ENCODE measurements at regions not wholly inside any gene's neighbourhood (a gene's known extent, or its start where the extent isn't known, plus 50 kb on each side); places are given as distances from the start of the nearest gene placed in this dataset.
"Not testable (repeated sequence)": the region's sequence is repeated elsewhere in the genome, so short reads cannot be mapped to it uniquely, and the experiment has no call there.

DNA sequence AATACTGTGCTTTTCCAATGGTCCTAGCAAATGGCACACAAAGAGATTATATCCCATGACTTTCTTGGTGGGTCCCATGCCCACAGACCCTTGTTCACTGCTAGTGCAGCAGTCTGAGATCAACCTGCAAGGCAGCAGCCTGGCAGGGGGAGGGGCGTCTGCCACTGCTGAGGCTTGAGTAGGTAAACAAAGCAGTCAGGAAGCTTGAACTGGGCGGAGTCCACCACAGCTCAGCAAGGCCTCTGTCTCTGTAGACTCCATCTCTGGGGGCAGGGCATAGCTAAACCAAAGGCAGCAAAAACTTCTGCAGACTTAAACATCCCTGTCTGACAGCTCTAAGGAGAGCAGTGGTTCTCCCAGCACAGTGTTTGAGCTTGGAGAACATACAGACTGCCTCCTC lies 82.9 kb downstream of the ZNF737 start:
- Mint-ChIP-seq H3K4me3 (no peak overlapping the region), H3K36me3 (ENCODE audit: low read depth) (no peaks in the 10 kb centered on the region), H3K9me3 (peaks cover 48% of the 10 kb centered on the region), H3K27ac (no peak overlapping the region), H3K4me1 (no peaks in the 10 kb centered on the region), H3K27me3 (no peaks in the 10 kb centered on the region)
- ATAC-seq (replicated peaks) = no peak

DNA sequence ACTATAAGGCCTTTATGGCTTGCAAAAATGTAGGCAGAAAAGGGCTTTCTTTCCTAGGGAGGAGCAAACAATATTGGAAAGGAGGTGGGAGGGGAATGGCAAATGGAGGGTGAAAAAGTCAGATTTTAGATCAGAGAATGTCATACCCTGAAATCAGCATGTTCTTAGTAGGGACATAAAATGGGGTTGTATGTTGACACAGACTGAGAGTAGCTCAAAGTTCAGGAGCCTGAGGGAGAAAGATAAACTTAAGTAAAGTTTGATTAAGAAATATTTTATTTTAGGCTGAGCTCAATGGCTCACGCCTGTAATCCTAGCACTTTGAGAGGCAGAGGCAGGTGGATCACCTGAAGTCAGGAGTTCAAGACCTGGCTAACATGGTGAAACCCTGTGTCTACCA lies 83.8 kb downstream of the ZNF737 start:
- Mint-ChIP-seq H3K27me3 (no peaks in the 10 kb centered on the region), H3K4me3 (no peak overlapping the region), H3K9me3 (peaks cover 52% of the 10 kb centered on the region), H3K36me3 (ENCODE audit: low read depth) (no peaks in the 10 kb centered on the region), H3K27ac (no peak overlapping the region), H3K4me1 (no peaks in the 10 kb centered on the region)
- ATAC-seq (replicated peaks) = no peak

DNA sequence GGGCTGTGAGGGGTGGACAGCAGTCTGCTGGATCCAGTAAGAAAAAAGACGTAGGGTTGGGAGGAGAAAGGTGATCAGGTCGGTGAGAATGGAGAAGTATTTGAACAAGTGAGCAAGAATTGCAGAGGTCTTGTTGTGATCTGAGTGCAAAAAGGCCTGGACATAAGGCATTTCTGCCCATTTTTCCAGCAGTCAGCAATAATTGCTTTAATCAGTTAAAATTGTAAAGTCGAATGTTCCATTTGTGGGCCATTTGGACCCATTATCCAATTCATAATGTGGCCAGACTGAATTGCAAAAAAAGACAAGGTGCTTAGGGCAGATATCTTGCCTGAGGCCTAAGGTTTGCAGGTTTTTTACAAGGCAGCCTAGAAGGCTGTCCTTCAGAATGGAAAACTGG lies 86.1 kb downstream of the ZNF737 start:
- no peaks in the 10 kb centered on the region for H3K36me3 Mint-ChIP-seq (ENCODE audit: low read depth)
- peaks cover 50% of the 10 kb centered on the region for H3K9me3 Mint-ChIP-seq
- H3K4me3 Mint-ChIP-seq = no peak overlapping the region
- ATAC-seq (replicated peaks) = no peak
- H3K4me1 Mint-ChIP-seq = no peaks in the 10 kb centered on the region
- no peak overlapping the region for H3K27ac Mint-ChIP-seq
- no peaks in the 10 kb centered on the region for H3K27me3 Mint-ChIP-seq

DNA sequence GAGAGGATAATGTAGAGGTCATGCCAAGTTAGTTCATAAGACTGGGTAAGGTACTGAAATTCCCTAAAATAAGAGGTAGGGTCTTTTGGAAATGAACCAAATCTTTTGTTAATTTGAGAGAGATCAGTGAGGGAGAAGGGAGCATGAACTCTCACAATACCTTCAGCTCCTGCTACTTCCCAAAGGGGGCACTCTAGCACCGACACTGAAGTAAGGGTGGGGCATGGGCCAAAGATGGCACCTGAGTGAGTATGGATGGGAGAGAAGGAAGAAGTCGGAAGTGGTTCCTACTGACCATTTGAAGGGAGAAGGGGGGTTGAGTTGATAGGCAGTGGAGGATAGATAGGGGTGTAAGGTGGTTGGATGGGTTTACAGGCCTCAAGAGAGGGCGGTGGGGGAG lies 86.6 kb downstream of the ZNF737 start:
- Mint-ChIP-seq H3K27me3 (no peaks in the 10 kb centered on the region), H3K9me3 (peaks cover 44% of the 10 kb centered on the region), H3K27ac (no peak overlapping the region), H3K4me3 (no peak overlapping the region), H3K4me1 (no peaks in the 10 kb centered on the region), H3K36me3 (ENCODE audit: low read depth) (no peaks in the 10 kb centered on the region)
- no peak for ATAC-seq (replicated peaks)

DNA sequence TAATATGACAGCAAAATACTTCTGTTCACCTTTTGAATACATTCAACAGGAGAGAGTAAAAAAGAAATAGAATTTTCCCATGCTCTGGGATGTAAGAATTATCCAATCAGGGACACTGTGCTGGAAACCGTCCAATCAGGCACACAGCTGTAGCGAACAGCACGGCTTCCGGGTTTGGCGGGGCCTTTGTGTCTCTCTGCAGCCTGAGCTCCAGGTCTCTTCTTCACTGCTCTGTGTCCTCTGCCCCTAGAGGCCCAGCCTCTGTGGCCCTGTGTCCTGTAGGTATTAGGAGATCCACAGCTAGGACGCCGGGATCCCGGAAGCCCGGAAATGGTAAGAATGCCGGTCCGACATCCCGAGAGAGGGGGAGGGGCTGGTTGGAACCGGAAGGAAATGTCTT lies 92.7 kb downstream of the ZNF737 start:
- no peaks in the 10 kb centered on the region for H3K4me1 Mint-ChIP-seq
- ATAC-seq (replicated peaks) = no peak
- peaks cover 36% of the 10 kb centered on the region for H3K9me3 Mint-ChIP-seq
- no peaks in the 10 kb centered on the region for H3K27me3 Mint-ChIP-seq
- H3K27ac Mint-ChIP-seq = no peak overlapping the region
- no peaks in the 10 kb centered on the region for H3K36me3 Mint-ChIP-seq (ENCODE audit: low read depth)
- no peak overlapping the region for H3K4me3 Mint-ChIP-seq

DNA sequence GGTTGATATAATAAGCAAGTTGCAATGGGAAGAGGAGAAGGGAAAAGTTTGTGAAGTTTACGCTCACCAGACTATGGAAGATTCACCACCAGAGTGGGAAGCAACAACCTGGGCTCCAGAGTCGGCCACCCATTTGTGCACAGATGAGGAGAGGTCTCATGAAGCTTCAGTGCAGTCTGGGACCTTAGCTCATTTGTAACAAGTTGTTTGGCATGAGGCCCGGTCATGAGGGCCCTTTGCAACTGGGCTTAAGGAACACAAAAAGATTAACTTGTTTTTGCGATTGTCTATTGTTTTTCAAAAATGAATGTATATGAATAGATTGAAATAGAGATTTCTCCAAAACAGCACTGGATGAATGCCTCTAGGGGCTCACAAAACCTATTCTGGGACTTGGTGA lies 94.2 kb downstream of the ZNF737 start:
- H3K4me1 Mint-ChIP-seq = no peaks in the 10 kb centered on the region
- no peaks in the 10 kb centered on the region for H3K36me3 Mint-ChIP-seq (ENCODE audit: low read depth)
- H3K27ac Mint-ChIP-seq = no peak overlapping the region
- ATAC-seq (replicated peaks) = no peak
- peaks cover 22% of the 10 kb centered on the region for H3K9me3 Mint-ChIP-seq
- no peak overlapping the region for H3K4me3 Mint-ChIP-seq
- H3K27me3 Mint-ChIP-seq = no peaks in the 10 kb centered on the region

DNA sequence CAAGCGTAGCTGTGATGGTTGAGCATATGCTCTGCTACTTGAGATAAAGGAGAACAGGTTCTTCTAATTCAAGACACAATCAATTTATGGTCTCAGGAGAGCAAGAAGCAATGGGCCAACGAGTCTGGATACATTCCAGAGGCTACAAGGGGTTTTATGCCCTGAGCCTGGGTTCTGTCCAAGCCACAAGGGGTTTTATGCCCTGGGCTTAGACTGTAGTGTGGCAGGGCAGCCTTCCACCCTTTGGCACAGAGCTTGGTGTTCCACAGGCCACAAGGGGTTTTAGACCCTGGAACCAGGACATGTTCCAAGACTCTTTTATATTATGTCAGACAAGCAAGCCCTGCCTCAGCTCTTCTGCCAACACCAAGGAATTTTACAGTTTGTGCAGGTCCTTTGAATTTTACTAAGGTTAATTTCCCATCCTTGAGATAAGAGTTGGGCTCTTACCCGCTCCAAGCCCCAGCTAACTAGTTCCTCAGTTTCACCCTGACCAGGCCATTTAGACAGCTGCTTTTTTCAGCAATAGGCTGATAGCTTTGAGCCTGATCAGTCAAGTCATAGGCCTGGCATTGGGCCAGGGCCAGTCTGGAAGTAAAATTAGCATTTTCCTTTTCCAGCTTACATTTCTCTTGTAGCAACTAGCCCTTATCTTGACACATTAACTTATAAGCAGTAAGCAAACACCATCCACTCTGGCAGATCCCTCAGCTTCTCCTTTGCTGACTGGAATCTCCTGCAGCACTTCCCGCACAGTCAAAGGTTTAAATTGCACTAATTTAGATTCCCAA lies 95.0 kb downstream of the ZNF737 start:
- peaks cover 13% of the 10 kb centered on the region for H3K9me3 Mint-ChIP-seq
- no peaks in the 10 kb centered on the region for H3K36me3 Mint-ChIP-seq (ENCODE audit: low read depth)
- ATAC-seq (replicated peaks) = no peak
- H3K4me3 Mint-ChIP-seq = no peak overlapping the region
- no peak overlapping the region for H3K27ac Mint-ChIP-seq
- no peaks in the 10 kb centered on the region for H3K27me3 Mint-ChIP-seq
- no peaks in the 10 kb centered on the region for H3K4me1 Mint-ChIP-seq

DNA sequence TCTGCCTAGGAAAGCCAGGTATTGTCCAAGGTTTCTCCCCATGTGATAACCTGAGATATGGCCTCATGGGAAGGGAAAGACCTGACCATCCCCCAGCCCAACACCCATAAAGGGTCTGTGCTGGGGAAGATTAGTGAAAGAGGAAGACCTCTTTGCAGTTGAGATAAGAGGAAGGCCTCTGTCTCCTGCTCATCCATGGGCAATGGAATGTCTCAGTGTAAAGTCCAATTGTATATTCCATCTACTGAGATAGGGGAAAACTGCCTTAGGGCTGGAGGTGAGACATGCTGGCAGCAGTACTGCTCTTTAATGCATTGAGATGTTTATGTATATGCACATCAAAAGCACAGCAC lies 99.0 kb downstream of the ZNF737 start:
- not testable (repeated sequence) for H3K4me1 Mint-ChIP-seq; H3K36me3 Mint-ChIP-seq (ENCODE audit: low read depth); H3K27me3 Mint-ChIP-seq; H3K4me3 Mint-ChIP-seq; ATAC-seq (replicated peaks); H3K27ac Mint-ChIP-seq
- H3K9me3 Mint-ChIP-seq = peaks cover 13% of the 10 kb centered on the region

DNA sequence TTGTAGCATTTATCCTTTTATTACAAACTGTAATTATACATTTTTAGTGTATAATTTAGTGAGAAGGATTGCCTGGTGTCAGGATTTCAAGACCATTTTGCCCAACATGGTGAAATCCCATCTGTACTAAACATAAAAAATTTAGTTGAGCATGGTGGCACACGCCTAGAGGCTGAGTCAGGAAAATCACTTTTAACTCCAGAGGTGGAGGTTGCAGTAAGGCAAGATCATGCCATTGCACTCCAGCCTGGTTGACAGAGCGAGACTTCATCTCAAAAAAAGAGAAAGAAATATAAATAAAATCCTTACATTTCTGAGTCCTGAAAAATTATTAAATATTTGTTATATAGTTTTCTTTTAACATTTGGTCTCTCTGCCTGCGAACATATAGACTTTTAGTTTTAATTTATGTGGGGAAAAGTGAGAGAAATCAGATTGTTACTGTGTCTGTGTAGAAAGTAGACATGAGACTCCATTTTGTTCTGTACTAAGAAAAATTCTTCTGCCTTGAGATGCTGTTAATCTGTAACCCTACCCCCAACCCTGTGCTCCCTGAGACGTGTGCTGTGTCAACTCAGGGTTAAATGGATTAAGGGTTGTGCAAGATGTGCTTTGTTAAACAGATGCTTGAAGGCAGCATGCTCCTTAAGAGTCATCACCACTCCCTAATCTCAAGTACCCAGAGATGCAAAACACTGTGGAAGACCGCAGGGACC lies 99.5 kb downstream of the ZNF737 start:
- H3K9me3 Mint-ChIP-seq = peaks cover 13% of the 10 kb centered on the region
- not testable (repeated sequence) for ATAC-seq (replicated peaks); H3K36me3 Mint-ChIP-seq (ENCODE audit: low read depth); H3K4me1 Mint-ChIP-seq; H3K4me3 Mint-ChIP-seq; H3K27ac Mint-ChIP-seq; H3K27me3 Mint-ChIP-seq

DNA sequence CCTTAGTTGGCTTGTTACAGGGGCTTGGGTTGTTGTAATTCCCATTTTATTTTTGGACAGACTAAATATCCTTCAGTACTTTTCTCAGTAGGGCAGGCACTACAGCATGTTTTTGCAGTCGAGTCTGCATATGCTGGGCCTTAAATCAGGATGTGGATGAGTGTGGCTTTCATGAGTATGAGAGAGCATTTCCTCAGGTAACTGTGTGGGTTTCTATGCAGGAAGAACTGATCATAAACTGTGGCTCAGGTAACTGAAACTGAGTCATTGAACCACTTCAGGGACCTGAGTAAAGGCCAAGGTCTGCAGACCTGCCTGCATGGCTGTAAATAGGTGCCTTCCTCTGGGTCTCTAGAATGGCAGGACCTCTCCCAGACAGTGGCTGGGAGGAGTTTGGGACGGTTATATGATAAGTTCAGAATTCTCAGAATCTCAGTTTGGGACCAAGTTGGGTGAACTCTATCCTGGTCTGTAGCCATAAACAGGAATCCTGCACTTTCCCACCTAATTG lies 112.1 kb downstream of the ZNF737 start:
- no peaks in the 10 kb centered on the region for H3K27me3 Mint-ChIP-seq
- peaks cover 6% of the 10 kb centered on the region for H3K4me1 Mint-ChIP-seq
- no peaks in the 10 kb centered on the region for H3K36me3 Mint-ChIP-seq (ENCODE audit: low read depth)
- H3K4me3 Mint-ChIP-seq = peak overlapping the region; percentile 15
- peak; percentile 85 for ATAC-seq (replicated peaks)
- peak overlapping the region; percentile 18 for H3K27ac Mint-ChIP-seq
- H3K9me3 Mint-ChIP-seq = no peaks in the 10 kb centered on the region

DNA sequence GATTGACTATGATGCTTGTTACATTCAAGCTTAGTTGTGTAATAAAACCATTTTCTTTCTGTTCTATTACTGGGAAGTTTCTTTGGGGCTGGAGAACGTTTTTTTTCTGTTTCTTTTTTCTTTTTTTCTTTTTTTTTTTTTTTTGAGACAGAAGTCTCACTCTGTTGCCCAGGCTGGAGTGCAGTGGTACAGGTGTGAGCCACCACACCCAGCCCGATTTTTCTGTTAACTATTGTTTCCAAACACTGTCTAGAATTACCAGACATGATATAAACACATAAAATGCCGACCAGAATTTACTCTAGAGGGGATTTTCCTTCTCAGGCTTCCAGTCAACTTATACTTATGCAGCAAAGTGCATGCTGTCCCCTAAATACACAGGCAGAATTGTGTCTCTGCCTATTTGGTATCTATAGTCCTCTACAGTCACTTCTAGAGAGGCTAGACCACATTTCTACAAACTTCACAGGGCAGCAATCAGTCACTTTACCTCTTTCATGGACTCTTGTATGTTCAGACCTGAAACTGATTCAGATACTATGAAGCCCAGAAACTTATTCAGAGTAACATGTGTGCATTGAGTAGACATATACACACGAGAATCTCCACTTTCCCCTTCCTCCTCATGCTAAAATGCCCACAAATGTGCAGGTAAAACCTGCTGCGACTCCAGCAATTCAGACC lies 121.2 kb downstream of the ZNF737 start:
- H3K9me3 Mint-ChIP-seq = peaks cover 3% of the 10 kb centered on the region
- H3K36me3 Mint-ChIP-seq (ENCODE audit: low read depth) = no peaks in the 10 kb centered on the region
- peaks cover 5% of the 10 kb centered on the region for H3K4me1 Mint-ChIP-seq
- H3K4me3 Mint-ChIP-seq = peak overlapping the region; percentile 1
- peak overlapping the region; percentile 6 for H3K27ac Mint-ChIP-seq
- H3K27me3 Mint-ChIP-seq = no peaks in the 10 kb centered on the region
- peak; percentile 75 for ATAC-seq (replicated peaks)

DNA sequence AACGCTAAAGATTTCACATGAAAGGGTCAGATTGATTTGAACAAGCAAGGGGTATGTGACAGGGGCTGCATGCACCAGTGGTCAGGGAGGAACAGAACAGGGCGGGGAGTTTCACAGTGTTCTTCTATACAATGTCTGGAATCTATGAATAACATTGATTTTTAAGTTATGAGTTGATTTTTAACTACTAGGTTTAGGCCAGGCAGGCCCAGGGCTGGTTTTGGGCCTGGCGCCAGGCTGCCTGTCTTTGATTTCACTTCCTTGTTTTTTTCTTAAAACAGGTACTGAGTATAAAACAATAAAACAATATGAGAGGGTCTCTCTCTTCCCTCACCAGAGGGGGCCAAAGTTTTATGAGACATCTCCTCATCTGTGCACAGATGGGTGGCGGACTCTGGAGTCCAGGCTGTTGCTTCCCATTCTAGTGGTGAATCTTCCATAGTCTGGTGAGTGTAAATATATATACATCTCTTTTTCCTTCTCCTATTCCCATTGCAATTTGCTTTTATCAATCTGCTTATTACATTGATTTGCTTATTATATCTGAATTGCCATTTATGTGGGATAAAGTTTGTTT lies 133.2 kb downstream of the ZNF737 start:
- H3K36me3 Mint-ChIP-seq (ENCODE audit: low read depth); H3K27ac Mint-ChIP-seq; H3K27me3 Mint-ChIP-seq; H3K4me1 Mint-ChIP-seq; H3K4me3 Mint-ChIP-seq; H3K9me3 Mint-ChIP-seq; ATAC-seq (replicated peaks): not testable (repeated sequence)

DNA sequence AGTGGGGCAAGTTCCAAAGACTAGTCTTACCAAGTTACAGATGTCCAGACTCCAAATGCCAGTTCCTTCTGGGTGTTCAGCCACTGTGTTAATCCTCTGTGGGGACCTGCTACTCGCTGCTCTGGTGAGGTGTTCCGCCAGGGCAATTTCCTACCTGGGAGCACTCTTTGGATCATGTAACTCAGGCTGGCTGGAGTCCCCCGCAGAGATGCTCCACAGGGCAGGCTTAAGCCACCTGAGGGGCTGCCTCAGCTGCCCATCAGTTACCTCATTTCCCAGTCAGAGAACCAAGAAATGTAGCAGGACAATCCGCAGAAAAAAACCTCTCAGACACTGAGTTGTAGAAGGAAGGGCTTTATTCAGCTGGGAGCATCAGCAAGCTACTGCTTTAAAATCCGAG lies 133.8 kb downstream of the ZNF737 start:
- Mint-ChIP-seq H3K27me3 (no peaks in the 10 kb centered on the region), H3K9me3 (no peaks in the 10 kb centered on the region), H3K27ac (no peak overlapping the region), H3K36me3 (ENCODE audit: low read depth) (no peaks in the 10 kb centered on the region), H3K4me1 (no peaks in the 10 kb centered on the region), H3K4me3 (no peak overlapping the region)
- no peak for ATAC-seq (replicated peaks)

DNA sequence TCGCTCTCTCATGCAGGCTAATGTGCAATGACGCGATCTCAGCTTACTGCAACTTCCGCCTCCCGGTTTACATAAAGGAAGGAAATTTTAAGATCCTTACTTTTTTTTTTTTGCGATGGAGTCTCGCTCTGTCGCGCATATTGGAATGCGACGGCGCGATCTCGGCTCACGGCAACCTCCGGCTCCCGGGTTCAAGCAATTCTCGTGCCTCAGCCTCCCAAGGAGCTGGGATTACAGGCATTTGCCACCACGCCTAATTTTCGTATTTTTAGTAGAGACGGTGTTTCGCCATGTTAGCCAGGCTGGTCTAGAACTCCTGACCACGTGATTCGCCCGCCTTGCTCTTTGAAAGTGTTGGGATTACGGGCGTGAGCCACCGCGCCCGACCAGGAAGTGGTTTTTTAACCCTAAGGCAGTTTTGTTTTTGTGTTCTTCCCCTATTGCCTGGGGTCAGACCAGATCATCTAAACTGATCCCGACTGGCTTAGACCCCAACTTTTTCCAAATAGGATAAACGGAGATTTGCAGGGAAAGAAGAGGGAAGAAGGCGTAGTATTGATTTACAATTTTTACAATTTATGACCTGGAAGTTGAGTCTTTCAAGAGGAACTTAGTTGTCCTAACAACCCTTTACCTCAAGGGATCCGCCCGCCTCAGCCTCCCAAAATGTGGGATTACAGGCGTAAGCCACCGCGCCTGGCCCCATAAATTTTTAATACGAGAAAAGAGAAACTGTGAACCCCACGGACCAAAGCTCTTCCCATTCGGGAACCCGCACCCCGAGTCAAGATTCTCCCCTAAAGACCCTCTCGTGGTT lies 142.0 kb downstream of the ZNF737 start:
- peaks cover 42% of the 10 kb centered on the region for H3K36me3 Mint-ChIP-seq (ENCODE audit: low read depth)
- no peaks in the 10 kb centered on the region for H3K4me1 Mint-ChIP-seq
- H3K27ac Mint-ChIP-seq = peak overlapping the region; percentile 97
- H3K9me3 Mint-ChIP-seq = no peaks in the 10 kb centered on the region
- ATAC-seq (replicated peaks) = peak; percentile 19
- no peaks in the 10 kb centered on the region for H3K27me3 Mint-ChIP-seq
- peak overlapping the region; percentile 99 for H3K4me3 Mint-ChIP-seq

All from activated T-helper 17 cell treated with anti-CD3 and anti-CD28 coated beads, Interleukin-2, amount 50 U/mL, for 72 hours (primary cell).